Anterior cingulate cortex (tissue), 58 donors: ENCODE measurements at regions not wholly inside any gene's neighbourhood (a gene's known extent, or its start where the extent isn't known, plus 50 kb on each side); places are given as distances from the start of the nearest gene placed in this dataset.
"Not testable (repeated sequence)": the region's sequence is repeated elsewhere in the genome, so short reads cannot be mapped to it uniquely, and the experiment has no call there.

Experiments used
- DNase-seq, 58 donors: peaks; one replicate each; lab custom pipeline; 2025; lab: John Stamatoyannopoulos, UW

DNA sequence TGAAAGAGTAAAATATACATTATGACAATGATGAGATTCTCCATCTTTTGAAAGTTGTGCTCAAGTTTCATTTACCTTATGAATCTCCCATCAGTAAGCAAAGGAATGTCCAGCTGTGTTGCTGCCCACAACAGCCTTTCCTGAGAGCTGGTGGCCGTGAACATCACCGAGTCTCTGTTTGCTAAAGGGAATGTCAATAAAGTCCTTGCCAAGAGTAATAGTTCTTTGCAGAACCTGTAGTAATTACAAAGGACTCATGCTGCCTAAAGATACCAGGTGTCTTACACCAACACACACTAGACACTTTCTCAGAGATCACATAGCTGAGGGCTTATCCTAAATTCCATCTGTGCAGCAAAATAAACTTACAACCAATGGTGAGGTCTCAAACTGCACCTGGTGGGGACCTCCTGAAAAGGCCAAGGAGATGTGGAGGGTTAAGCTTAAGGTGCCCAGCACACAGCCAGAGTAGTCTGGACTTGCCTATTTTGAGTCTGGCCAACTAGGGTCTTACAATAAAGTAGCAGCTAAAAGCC is 111.1 kb upstream of the DAPK1 start:
- no peak for DNase-seq

DNA sequence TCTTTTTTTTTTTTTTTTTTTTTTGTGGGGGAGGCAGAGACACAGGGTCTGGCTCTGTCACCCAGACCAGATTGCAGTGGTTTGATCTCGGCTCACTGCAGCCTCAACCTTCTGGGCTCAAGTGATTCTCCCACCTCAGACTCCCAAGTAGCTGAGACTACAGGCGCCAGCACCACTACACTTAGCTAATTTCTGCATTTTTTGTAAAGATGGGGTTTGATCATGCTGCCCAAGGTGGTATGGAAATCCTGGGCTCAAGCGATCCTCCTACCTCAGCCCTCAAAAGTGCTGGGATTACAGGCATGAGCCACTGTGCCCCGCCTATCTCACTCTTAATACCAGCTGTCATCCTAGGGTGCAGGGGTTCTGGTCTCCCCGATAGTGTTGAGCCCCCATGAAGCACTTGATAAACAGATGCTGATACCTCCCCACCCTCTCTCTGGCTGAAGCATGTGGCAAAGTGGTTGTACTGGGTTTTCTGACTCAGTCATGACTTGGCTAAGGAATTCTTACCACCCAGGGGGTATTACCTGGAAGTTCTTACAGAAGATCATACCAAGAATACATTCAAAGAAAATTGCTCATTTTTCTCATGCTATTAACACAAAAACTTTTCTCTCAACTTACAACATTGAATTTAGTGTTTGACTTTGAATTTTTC is 110.2 kb upstream of the DAPK1 start:
- no peak for DNase-seq

- DNase-seq = not testable (repeated sequence)
Measured at GRCh38 chr9:87388708-87389107, 109.0 kb upstream of the DAPK1 start.

DNA sequence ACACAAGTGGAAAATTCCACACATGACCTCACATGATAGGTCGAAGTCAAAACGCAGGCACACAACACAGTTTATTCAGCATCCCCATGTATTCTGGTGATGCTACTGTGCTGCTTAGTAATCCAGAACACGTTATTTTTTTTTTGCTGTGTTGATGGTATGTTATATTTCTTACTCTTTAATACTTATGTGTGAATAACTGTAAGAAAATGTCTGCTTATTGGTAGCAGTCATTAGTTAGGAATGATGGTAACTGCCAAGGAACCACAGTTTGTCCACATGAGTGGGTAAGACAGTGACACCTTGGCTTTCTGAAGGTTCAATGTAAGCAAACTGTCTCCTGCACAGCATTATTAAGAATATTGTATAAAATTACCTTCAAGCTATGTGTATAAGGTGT is 107.7 kb upstream of the DAPK1 start:
- no peak for DNase-seq

DNA sequence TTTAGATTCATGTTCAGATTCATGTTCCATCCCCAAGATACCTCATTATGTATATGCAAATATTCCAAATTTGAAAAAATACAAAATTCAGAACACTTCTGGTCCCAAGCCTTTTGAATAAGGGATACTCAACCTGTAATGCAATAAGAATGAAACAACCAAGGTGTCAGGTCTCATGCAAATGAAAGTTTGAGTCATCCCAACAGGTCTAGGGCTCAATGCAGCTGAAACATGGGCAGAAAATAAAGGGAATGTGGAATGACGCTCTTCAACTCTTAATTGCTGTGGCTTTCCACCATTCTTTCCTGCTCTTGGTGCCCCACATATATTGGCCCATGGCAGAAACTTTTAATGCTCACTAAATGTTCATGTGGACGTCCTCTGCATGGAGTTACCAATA is 107.3 kb upstream of the DAPK1 start:
- no peak for DNase-seq

DNA sequence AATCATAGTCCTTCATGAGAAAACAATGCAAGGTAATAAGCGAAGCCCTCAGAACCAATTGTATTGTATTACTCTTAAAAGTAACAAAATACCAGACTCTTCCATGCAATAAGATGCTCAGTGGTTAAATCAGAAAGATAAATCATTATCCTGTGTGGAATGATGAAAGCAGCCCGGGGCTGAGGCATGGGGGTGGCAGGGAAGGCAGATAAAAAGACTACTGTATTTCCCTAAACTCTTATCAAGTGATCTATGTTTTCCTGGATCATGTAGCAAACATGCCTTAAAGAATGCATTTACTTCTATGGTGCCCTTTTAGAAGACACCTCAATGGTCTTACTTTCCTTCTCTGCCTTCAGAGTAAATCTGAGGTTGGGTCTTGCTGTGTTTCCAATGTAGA is 105.6 kb upstream of the DAPK1 start:
- DNase-seq = no peak

DNA sequence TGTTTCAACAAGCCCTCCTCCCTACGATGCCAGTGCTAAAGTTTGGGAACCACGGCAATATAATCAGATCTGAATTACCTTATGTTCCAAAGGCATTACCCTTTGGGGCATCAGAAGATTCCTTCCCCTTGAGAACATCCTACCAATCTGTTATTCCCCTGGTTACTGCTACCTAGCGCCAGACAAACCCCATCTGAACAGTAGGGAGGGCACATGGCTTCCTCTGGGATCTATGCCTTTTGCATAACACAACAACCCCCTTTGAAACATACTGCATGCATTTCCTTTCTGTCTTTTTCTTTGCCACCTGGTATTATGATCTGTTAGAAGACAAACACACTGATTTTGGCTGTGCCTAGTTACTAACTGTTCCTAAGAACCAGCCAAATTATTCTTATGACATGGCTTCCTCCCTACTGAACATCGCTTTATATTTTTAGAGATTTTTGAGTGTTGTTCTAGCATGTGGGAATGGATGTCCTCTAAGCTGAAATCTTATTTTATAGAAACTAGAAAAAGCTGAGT is 103.9 kb upstream of the DAPK1 start:
- peak in 11 of 58 donors; percentile 1 to 65 (median 6) for DNase-seq

GRCh38 chr9:87395804-87396479 is 101.7 kb upstream of the DAPK1 start:
- no peak for DNase-seq

DNA sequence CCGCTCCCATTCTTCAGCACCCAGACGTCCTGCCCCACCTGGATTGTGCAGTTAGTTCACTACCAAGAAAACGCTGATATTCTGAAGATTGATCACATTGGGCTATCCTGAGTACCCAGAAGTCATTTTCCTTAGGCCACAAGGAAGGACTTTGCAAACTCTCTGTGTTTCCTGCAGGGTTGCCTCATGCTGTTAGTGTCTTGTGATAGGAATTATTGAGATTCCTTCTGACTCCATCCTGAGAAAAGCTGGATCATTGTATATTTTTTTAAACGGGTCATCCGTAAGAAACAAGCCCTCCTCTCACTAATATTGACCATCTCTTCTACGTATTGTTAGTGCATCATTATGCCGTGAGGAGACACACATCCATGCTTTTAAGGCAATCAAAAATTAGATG is 96.0 kb upstream of the DAPK1 start:
- no peak for DNase-seq

DNA sequence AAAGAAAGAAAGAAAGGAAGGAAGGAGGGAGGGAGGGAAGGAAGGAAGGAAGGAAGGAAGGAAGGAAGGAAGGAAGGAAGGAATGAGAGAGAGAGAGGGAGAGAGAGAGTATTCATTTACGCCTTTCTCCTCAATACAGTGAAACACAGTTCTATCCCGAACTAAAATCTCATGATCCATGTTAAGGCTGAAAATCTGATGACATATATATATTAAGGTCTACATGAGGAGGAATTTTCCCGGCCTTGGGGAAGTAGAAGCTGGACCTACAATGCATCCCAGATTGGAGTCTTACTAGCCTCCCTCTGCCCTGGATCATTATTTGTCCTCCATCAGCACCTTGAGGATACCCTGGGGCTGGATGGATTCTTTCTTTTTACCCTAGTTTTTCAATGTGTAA is 95.1 kb upstream of the DAPK1 start:
- DNase-seq = no peak

DNA sequence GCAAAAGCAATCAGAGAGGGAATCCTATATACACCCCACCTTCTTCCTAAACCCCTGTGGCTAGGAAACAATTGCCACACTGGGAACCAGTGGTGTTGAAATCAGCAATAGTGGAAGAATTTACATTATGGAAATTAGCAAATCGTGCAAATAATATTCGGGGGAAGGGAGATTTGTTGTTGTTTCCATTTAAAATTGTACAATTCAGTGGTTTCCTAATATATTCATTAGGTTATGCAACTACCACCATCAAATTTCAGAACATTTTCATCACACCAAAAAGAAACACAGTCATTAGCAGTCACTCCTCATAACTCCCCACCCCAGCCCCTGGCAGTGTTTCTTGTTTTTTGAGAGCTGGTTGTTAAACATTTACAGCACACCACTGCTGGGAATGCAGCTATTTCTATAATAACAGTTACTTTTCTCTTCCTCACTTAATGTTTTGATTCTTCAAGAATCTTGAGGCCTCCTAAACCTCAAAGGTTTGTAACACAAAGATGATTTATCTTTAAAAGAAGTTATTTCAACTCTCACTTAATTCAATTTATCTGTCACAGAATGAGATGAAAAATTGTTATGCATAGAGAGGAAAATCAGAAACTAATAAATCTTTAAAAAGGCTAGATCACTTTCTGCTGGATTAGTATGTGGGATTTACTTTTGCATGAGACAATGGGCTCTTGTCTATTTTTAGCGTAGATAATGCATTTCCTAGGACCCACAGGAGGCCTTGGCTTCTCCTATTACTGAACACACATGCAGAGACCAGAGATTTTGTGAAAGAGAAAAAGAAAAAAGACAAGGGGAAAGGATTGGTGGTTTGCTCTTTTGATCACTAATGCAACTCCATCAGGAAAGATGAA is 91.8 kb upstream of the DAPK1 start:
- no peak for DNase-seq

DNA sequence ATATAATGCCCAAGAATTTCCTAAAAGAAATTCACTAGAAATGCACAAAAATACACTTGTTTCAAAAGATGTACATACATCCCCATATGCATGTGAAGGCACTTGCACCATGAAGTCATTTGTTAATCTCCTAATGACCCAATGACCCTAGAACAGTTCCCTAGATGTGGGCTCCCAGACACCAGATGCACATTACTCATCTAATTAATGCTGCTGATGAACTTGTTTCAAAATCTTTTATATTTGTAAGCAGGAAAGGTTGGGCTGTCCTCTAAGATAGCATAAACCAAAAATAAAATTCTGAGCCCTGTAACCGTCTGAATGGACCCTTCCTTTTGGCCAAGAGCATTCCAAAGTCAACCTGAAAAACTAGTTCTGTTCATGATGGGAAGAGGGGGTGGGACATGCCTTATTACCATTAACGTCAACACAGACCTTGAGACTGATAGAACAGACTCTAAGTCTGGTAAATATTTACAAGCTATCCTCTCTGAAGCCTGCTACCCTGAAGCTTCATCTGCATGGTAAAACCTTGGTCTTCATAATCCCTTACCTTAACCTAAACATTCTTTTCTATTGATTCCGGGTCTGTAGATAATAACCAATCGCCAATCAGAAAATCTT is 91.0 kb upstream of the DAPK1 start:
- DNase-seq = no peak

GRCh38 chr9:87410047-87411005 is 87.3 kb upstream of the DAPK1 start:
- not testable (repeated sequence) for DNase-seq

DNA sequence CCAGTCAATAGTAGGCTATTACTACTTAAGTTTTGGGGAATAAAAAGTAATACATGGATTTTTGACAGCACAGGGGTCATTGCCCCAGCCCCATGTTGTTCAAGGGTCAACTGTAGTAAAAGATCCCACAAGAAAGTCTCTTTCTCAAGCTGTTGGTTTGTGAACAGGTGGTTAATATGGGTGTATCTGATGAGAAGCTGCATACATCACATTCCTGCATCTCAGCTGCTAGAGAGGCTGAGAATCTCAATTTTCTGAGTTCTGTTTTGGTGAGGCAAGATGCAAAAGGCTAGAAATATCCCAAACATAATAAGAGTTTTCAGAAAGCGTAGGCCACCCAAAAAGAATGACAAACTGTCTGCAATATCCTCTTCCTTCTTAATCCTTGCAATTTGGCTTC is 76.8 kb upstream of the DAPK1 start:
- no peak for DNase-seq

- no peak for DNase-seq
Measured at GRCh38 chr9:87421734-87422133, 75.9 kb upstream of the DAPK1 start.

DNA sequence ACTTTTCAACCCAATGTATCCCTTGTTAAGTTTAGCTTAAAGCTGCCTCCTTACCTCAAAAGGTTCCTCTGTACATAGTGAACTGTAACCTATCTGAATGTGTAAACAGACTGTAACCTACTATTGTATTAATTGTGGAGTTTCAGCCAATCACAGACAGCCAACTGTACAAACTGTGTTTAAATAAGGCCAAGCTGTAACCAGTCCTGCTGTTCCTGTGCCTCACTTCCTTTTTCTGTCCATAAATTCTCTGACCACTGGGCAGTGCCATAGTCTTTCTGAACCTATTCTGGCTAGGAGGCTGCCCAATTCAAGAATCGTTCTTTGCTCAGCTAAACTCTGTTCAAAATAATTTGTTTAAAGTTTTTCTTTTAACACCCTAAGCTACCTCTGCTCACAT is 74.7 kb upstream of the DAPK1 start:
- no peak for DNase-seq

- not testable (repeated sequence) for DNase-seq
Measured at GRCh38 chr9:87423885-87424284, 73.8 kb upstream of the DAPK1 start.

DNA sequence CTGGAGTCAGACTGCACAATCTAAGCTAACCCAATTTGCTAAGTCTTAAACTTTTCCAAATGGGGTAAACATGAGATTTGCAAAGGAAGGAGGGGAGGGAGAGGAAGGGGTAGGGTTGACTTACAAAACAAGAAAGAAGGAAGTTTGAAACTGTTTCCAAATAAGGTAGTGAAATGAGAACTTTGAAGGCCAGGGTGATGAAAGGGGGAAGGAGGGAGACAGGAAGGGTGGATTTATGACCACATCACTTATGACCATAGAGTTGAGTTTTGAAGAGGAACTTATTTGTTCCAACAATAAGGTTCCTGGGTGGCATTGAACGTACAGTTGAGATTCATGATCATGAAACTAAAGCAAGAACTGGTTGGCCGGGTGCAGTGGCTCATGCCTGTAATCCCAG is 72.5 kb upstream of the DAPK1 start:
- no peak for DNase-seq

- no peak for DNase-seq
Measured at GRCh38 chr9:87427851-87428506, 69.7 kb upstream of the DAPK1 start.
